GM19397 (cell line): ENCODE measurements at regions not wholly inside any gene's neighbourhood (a gene's known extent, or its start where the extent isn't known, plus 50 kb on each side); places are given as distances from the start of the nearest gene placed in this dataset.

Experiments
- ATAC-seq: cut with Tn5 transposase; IDR thresholded peaks from one replicate; pipeline ENCODE4 v1.9.1; 2021; ENCODE audit warnings: mild to moderate bottlenecking, moderate library complexity; ENCODE audit not compliant: unreplicated experiment

DNA sequence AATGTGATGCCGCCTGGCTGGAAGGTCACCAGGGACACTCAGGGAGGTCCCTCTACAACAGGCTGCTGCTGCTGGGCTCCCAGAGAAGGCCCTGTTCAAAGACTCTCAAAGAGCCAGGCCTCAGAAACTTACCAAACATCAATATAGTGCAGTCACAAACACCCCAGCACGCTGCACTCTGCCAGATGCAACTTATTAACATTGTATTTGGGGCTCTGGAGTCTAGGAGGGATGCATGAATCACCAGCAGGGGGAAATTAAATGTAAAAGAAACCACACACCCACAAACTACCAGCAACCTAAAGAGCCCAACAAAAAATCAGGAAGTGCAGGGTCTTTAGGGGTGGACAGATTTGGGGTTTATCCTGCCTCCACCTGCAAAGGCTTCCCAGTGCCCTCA, 74.6 kb upstream of the SPATA12 start:
- no peak for ATAC-seq

DNA sequence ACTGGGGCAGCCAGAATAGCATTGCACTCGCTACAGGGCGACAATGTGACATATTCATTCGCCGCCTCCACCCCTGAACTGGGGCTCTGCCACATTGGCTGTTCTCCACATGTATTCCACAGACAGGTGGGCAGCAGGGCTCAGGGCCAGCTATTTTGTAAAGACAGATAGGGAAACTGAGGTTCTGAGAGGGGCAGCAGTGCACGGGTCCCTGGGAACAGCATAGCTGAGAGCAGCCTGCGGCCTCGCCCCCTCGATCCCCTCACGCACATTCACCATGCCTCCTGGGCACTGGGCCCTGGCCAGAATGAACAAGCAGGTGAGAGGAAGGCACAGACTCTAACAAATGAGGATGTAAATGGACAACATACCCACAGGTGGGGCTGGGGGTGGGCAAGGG, 75.0 kb upstream of the SPATA12 start:
- no peak for ATAC-seq

DNA sequence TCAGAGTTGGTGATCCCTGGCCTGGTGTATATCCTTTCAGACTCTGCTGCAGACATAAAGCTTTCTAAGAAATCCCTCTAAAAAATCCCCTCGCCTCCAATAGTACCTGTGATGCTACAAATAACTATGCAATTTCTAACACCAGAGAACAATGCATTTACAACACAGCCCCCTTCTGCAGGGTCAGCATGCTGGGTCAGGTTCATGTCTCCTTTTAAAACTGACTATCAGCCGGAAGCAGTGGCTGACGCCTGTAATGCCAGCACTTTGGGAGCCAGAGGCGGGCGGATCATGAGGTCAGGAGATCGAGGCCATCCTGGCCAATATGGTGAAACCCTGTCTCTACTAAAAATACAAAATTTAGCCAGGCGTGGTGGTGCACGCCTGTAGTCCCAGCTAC, 77.0 kb upstream of the SPATA12 start:
- ATAC-seq, result no peak

DNA sequence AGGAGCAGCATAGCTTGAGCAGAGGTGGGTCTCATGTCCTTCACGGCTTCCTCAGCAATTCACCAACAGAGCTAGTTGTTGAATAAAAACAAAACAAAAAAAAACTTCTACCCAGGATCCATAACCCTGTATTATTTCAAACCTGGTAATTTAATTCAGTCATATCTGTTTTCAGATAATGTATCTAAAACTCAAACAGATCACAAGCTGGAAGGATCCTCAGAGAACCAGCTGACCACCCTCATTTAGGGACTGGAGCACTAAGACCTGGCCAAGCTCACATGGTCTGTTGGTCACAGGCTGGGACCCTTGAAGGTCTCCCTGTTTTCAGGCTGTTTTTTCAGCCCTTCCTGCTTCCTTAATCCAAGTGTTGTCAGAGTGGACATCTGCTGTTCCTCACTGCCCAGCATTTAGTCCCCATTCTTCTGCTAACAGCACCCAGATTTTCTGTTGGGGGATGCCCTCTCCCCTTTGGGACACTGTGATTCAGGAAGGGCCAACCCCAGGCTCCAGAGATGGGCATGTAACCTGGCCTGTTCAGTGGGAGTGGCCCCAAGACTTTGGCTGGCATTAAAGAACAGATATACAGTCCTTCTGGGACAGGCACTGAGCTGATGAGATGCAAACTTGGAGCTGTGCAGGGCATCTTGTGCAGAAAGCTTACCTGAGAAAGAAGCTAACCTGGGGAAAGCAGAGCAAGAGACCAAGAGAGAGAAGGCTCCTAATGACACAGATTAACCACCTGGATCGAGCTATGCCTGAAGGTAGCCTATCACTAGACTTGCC, 78.8 kb upstream of the SPATA12 start:
- ATAC-seq, result no peak

DNA sequence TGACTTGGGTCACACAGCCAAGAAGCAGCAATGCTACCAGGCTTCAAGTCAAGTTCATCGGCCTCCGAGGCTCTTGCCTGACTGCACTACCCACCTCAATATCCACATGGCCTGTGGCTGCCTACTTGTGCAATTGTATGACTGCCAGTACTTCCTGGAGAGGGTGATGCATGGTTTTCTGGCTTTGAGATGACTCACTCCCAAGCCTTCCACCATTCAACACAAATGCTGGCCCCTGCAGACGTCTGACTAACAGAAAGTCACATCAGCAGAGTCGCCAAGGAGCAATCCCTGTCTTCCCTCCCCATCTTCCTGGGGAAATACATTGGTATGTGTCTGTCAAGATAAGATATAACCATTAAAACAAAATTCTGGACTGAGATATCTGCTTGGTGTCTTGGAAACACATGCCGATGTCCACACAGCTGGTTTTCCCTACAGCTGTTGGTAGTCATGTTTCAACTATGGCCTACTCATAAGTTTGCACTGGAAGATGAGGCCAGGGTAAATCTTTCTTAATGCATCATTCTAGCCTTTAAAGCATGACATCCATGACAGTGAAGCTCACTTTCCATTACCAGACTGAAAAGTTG, 79.6 kb upstream of the SPATA12 start:
- ATAC-seq, result no peak

DNA sequence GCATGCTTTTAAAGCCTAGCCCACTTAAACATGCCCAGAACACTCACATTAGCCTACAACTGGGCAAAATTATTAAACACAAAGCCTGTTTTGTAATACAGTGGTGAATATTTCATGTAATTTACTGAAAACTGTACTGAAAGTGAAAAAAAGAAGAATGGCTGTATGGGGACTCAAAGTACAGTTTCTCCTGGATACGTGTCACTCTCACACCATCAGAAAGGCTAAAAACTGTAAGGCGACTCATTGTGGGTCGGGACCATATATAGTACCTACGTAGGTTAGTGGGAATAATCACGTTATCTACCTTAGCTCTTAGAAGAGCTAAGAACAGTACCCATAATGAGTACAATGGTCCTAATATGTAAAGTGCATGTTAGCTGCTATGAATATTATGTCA, 80.2 kb upstream of the SPATA12 start:
- ATAC-seq, result no peak

DNA sequence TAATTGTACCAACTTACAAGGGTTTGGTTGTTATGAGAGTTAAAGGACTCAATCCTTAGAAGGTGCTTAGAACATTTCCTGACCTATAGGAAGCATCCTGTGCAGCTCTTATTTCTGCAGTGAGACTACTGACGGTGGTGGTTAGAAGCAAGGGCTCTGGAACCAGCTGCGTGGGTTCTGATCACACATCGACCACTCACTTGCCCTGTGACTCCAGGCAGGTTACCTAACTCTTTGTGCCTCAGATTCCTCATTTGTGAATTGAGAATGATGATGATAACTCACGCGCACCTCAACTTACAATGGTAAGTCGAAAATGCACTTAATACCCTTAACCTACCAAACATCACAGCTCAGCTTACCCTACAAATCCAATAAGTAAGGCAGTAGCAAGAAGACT, 80.7 kb upstream of the SPATA12 start:
- no peak for ATAC-seq

DNA sequence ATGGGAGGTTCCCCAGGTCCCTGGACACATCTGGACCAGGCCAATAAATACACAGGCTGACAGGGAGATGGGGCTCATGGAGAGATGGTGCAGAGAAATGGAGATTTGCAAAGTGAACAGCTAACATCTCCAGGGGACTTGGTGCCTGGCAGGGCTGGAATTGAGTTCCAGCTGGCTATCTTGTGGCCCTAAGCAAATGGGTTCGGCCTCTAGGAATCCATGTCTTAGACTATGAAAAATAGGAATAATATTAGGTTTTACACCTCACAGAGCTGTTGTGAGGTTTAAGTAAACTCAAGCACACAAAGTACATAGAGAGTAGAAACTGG, 82.9 kb upstream of the SPATA12 start:
- no peak for ATAC-seq

DNA sequence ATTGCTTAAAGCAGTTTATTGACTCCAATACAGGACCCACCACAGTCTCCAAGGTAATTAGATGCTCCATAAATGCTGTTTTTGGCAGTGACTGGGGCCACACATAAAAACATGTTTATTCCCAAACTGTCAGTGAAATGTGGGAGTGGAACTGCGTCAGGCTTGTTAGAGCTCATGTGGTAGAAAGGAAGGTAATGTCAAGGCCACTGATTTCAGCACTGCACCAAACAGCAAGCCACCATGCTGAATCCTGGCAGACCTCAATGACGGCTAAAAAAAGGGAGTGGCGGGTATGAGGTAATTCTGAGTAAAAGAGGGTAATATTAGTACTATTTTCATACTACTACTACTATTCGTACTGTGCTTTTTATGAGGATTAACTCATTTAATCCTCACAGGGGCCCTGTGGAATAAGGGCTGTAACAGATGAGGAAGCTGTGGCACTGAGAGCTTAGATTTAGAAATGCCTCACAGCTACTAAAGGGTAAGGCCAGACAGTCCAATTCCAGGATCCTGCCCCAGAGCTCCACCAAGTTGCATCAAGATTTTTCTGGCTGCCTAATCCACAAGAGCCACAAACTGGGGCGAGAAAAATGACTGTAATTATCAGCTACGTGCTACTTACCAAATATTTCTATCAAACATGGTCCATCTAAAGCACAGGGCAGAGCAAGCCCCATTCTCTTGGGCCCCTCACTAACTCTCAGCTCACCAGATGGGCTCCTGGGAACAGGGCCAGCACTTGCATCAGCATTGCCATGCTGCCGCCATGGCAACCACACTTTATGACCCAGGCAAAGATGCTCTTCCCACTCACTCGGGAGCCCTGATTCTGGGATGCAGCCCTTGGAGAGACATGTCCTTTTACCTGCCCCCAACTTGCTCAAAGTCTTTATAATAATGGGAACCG, 83.6 kb upstream of the SPATA12 start:
- ATAC-seq, result no peak

DNA sequence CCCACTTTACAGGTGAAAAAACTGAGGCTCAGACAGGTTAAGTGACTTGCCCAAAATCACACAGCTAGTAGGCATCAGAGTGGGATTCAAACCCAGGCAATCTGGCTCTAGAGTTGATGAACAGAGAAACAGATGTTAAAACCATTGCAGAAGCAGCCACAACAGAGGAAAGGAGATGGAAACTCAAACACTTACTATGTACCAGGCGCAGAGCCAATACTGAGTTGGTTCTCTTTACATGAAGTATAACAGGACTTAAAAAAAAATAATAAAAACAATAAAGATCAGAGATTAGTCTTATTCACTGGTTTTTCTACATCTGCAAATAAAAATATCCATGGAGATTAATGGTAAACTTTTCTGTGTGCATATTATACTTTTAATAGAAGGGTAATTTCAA, 84.9 kb upstream of the SPATA12 start:
- no peak for ATAC-seq

DNA sequence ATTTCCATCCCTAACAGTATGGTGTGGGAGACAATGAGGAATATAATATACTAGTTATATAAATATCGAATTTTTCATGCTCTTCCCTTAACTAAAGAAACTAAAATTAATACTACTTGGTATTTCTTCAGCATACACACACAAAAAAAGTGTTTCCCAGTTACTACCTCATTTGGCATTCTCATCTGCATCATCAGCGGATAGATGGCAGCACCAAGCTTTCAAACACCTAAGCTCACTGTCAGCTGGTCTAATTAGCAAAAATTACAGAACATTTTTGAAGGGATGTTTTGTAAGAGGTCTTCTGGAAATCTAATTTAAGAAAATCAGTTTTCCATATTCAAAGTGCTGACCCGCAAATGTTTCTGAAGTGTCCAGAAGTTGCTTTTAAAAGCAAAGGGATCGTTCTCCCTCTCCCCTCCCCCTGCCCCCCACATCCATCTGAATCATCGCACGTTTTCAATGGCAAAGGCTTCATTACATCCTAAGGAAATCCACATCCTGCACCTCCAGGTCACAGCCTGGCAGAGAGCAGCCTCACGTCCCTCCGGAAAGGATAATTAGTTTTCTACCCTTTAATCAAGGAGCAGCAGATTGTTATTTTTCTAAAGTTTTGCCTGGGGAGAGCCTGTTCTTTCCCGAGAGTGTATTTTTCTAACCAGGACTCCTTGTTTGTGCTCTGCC, 86.1 kb upstream of the SPATA12 start:
- ATAC-seq, result no peak

DNA sequence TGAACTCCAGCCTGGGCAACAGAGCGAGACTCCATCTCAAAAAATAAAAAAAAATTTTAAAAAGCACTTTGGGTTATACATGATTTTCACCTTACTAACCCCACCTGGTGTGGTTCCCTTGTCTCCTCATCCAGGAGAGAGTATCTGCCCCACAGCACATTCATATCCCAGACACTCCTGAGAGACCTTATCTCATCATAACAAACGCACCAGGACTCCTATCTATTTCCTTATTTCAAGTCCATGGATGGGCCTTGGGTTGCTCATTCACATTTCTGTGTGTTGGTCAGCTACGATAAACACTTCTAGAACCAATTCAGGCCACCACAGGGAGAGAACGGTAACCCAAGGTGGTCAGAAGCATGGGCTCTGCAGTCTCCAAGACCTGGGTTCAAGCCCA, 88.6 kb upstream of the SPATA12 start:
- ATAC-seq, result no peak

DNA sequence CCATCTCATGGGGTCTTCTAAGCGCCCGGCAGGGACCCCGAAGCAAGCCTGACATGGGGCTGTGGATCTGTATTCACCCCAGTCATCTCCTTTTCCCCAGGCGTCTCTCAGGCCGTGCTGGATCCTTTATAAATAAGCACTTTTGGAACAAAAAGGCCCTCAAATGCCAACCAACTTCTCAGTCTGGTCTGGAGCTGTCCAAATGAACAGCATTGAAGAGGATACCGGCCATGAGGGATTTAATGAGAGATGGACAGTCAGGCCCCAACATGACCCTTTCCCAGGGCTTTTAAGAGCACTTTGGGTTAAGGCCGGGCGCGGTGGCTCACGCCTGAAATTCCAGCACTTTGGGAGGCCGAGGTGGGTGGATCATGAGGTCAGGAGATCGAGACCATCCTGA, 89.2 kb upstream of the SPATA12 start:
- no peak for ATAC-seq

DNA sequence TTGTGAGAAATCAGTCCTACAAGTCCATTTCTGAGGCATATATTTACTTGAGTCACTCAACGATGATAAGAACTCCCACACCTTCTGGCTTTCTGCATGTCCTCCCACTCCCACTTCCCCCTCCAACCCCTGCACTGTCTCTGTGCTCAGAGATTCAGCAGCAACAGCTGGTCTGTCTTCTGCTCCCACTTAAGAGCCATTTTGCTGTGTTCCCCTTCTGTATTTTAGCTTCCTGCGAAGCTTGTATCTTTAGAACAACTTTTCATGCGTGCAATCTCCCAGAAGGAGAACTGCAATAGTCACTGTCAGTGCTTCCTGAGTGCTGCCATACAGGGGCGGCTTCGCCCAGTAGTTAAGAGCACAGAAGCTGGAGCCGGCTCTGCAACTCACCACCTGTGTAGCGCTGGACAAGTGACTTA, 90.0 kb upstream of the SPATA12 start:
- ATAC-seq, result no peak

DNA sequence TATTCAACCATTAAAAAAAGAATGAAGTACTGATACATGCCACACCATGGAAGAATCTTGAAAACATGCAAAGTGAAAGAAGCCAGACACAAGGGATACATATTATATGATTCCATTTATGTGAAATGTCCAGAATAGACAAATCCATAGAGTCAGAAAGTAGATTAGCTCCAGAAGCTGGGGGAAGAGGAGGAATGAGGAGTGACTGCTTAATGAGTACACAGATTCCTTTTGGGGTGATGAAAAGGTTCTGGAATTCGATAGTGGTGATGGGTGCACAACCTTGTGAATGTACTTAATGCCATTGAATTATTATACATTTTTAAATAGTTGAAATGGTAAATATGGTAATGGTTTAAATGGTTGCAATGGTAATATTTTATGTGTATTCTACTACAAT, 90.6 kb upstream of the SPATA12 start:
- no peak for ATAC-seq

DNA sequence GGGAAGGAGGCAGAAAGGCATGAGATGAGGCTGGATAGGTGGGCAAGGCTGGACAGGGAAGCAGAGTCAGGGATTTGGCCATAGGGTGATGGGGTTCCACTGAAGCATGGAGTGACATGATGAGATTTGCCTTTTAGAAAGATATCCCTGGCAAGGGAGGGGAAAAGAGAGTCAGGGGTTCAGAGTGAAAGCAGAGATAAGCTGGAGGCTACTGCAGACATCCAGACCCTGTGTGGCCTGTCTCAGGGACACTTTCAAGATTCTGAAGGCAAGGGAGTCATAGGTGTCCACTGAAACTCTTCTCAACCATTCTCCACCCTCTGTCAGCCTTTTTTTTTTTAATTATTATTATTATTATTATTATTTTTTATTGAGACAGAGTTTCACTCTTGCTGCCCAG, 94.0 kb upstream of the SPATA12 start:
- ATAC-seq, result no peak

DNA sequence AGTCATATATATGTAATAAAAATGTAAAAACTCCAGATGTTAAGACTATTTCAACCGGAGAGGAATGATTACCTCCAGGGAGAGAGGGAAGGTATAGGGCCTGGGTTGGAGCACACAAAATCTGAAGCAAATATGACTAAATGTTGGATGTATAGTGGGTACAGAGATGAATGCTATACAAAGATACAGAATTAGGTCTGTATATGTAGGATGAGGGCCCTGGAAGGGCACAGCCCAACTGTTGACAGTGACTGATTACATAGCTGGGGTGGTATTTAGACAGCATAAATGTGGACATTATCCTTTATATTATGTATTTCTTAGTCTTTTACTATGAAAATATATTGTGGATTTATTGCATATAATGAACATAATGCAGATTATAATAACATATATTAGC, 94.4 kb upstream of the SPATA12 start:
- ATAC-seq, result no peak

DNA sequence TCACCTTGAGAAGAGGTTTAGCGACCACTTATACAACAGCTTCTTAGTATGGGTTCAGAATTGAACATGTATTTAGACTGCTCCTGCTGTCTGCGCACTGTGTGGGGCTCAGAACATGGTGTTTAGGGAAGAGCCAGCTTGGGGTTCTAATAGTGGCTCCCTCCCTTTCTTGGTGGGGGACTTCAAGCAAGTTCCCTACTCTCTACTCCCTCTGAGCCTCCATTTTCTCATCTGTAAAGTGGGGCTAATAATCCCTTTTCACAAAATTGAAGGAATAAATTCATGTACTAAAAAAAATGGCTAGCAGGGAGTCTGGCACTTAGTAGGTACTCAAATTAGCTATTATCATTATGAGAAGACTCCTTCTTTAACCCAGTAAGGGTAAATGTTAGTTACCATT, 97.5 kb upstream of the SPATA12 start:
- ATAC-seq, result no peak

DNA sequence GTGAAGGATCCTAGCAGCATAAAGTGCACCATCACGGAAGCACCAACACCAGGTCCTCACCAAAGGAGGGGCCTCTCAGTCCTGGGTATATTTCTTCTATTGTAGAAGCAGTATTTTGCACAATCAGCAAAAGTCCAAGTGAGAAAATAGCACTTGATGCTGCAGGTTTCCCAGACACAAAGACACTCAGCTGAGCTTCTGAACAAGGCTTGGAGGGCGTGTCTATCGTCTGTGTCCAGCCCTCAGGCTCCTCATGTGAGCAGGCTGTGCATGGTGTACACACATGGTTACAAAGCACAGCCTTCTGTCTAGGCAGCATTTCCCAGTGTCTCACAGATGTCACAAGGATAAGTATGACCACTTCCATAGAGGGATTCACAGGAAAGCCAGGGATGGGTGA, 98.3 kb upstream of the SPATA12 start:
- no peak for ATAC-seq

DNA sequence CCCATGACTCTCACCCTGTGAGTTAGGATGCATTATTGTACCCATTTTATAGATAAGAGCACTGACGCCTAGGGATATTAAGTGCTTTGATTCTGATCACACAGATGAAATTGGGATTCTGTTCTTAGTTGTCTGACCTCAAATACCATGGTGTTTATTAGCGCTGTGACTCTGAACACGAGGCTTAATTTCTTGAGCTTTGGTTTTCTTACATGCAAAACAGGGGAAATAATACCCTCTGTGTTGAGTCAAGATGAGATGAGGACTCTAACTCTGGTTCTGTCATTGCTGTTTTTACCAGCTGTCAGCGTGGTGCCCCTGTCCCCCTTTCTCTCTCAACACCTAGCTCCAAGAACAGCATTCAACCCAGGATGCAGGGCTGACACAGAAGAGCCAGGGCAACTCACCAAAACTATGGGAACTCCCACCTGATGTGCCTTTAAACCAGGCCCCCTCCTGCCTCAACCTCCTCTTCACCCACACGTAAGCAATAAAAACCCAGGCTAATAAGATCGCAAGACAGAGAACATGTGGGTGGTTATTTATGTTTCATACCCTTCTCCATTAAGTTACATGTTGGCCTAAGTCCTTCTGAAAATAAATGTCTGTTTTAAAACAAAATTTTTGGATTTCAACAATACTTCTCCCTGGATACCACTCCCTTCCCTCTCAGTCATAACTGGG, 100.1 kb upstream of the SPATA12 start:
- ATAC-seq, result no peak

DNA sequence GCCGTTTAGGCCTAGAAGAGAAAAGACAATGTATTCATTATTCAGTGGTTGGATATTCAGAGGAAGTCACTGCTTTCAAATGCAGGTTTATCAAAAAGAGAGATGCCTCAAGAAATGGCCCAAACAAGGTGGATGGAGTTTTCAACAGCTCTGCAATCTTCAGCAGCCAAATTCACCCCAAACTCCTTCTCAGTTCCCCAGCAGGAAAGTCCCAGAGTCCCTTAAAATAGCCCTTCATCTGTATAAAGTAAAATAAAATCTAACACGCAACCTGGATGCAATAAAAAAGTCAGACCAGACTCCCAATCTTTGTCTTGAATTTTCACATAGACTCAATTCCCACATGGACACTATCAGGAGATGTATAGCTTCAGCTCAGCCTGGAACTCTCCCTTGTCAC, 101.6 kb upstream of the SPATA12 start:
- no peak for ATAC-seq
